H1 (cell line): ENCODE measurements at regions not wholly inside any gene's neighbourhood (a gene's known extent, or its start where the extent isn't known, plus 50 kb on each side); places are given as distances from the start of the nearest gene placed in this dataset.

Source experiments
- ASH2L ChIP-seq: fragments of 200-600, 300-600 bp; sonication (generic); IDR thresholded peaks from one replicate; pipeline ENCODE4 v1.7.1; 2017; ENCODE audit warnings: low read length
- ATF2 ChIP-seq: IDR thresholded peaks from 2 replicates; pipeline ENCODE4 v1.6.1; 2012; ENCODE audit warnings: low read length, inconsistent platforms
- ATF3 ChIP-seq: IDR thresholded peaks from 2 replicates; pipeline ENCODE4 v1.6.1; 2011; ENCODE audit warnings: low read depth, mild to moderate bottlenecking, low read length; ENCODE audit not compliant: insufficient read depth
- CBX8 ChIP-seq: fragments of 300-800, 300-1000 bp; sonication (generic); IDR thresholded peaks from 2 replicates; pipeline ENCODE4 v1.7.1; 2016; ENCODE audit warnings: low read depth, low read length, borderline replicate concordance
- CEBPB ChIP-seq: IDR thresholded peaks from 2 replicates; pipeline ENCODE4 v1.6.1; 2012; ENCODE audit warnings: low read depth, low read length
- CREB1 ChIP-seq: IDR thresholded peaks from 2 replicates; pipeline ENCODE4 v1.6.1; 2012; ENCODE audit warnings: inconsistent platforms
- CTBP2 ChIP-seq: IDR thresholded peaks from 2 replicates; pipeline ENCODE4 v1.7.0; 2011; ENCODE audit warnings: borderline replicate concordance, mild to moderate bottlenecking, moderate library complexity, mixed read lengths, low read length; ENCODE audit not compliant: insufficient read depth, insufficient read length
- CTCF ChIP-seq, 3 experiments: IDR thresholded peaks; 1 replicate in 2 of 3; 2 replicates in 1 of 3; pipeline versions ENCODE4 v1.5.1 to v1.6.1; 2011; ENCODE audit warnings: low read length in 3 of 3, mild to moderate bottlenecking in 3 of 3, inconsistent platforms in 2 of 3, low read depth in 1 of 3, moderate library complexity in 1 of 3; ENCODE audit not compliant: insufficient read depth in 1 of 3; ENCODE audit errors: control extremely low read depth in 1 of 3
- EP300 ChIP-seq, 2 experiments: IDR thresholded peaks; 1 replicate in 1 of 2; 2 replicates in 1 of 2; pipeline ENCODE4 v1.6.1; 2011 to 2012; ENCODE audit warnings: low read depth in 2 of 2, low read length in 2 of 2, mild to moderate bottlenecking in 2 of 2, borderline replicate concordance in 1 of 2, inconsistent platforms in 1 of 2, moderate library complexity in 1 of 2
- MAX ChIP-seq: IDR thresholded peaks from 2 replicates; pipeline ENCODE4 v1.6.1; 2012; ENCODE audit warnings: inconsistent platforms
- NRF1 ChIP-seq: IDR thresholded peaks from 2 replicates; pipeline ENCODE4 v1.6.1; 2011; ENCODE audit warnings: mild to moderate bottlenecking, low read depth, low read length, improper control_type of control experiment
- POLR2A ChIP-seq, 2 experiments: IDR thresholded peaks; 1 replicate in 1 of 2; 2 replicates in 1 of 2; pipeline ENCODE4 v1.6.1; 2011; ENCODE audit warnings: low read depth in 2 of 2, low read length in 2 of 2, mild to moderate bottlenecking in 2 of 2; ENCODE audit errors: control extremely low read depth in 1 of 2
- RNF2 ChIP-seq: fragments of 200-900, 300-1000 bp; sonication (generic); IDR thresholded peaks from 2 replicates; pipeline ENCODE4 v1.7.1; 2016; ENCODE audit warnings: borderline replicate concordance, low read depth, mild to moderate bottlenecking, antibody characterized with exemption, low read length; ENCODE audit not compliant: poor library complexity, severe bottlenecking; ENCODE audit errors: missing control alignments
- TAF1 ChIP-seq: IDR thresholded peaks from 2 replicates; pipeline ENCODE4 v1.6.1; 2011; ENCODE audit warnings: mild to moderate bottlenecking, low read depth, low read length
- TBP ChIP-seq: IDR thresholded peaks from 2 replicates; pipeline ENCODE4 v1.6.1; 2011; ENCODE audit warnings: low read depth, low read length, improper control_type of control experiment
- YY1 ChIP-seq: IDR thresholded peaks from 2 replicates; pipeline ENCODE4 v1.6.1; 2011; ENCODE audit warnings: low read depth, mild to moderate bottlenecking, low read length

GRCh38 chr17:20944014-20944865 is 98.6 kb downstream of the USP22 start (continued):
- TF ChIP-seq EP300 (IDR thresholded peaks at IDR 0.05; ENCODE audit: borderline replicate concordance in 1 of 2, low read depth in 2 of 2, low read length in 2 of 2) (no peak), ASH2L (peak; percentile 15), CEBPB (peak; percentile 43; the same call in 1 of the 2 replicates), CTCF (IDR thresholded peaks at IDR 0.05; ENCODE audit: control extremely low read depth in 1 of 3, insufficient read depth in 1 of 3, low read depth in 1 of 3, low read length in 3 of 3) (peak; percentile 70 to 83 (median 73)), ATF3 (no peak), CTBP2 (no peak), NRF1 (no peak), POLR2A (IDR thresholded peaks at IDR 0.05; ENCODE audit: control extremely low read depth in 1 of 2, low read depth in 2 of 2, low read length in 2 of 2) (no peak), YY1 (no peak), RNF2 (no peak), CREB1 (0 out of 2 replicates have a peak, but pooled peaks have one; percentile 23), ATF2 (no peak), MAX (no peak), TAF1 (no peak), CBX8 (no peak), TBP (no peak)
